GM12878 (cell line): ENCODE measurements at regions not wholly inside any gene's neighbourhood (a gene's known extent, or its start where the extent isn't known, plus 50 kb on each side); places are given as distances from the start of the nearest gene placed in this dataset.

ENCODE experiments used
- ATAC-seq: fragments of 200-7000 bp; cut with Tn5 transposase; 3 replicates; pipeline ENCODE4 v1.9.1; 2020; ENCODE audit warnings: mild to moderate bottlenecking, moderate library complexity
- BruUV-seq: library from RNA; stranded (reverse); fragments of 400-500 nt; replicated peaks from 2 replicates; lab custom pipeline; 2021; lab: Mats Ljungman, UMichigan
- CTCF ChIA-PET: fragments of 300-600 bp; sonication (Branson Sonifier 250); formaldehyde crosslinking; extraction: SDS; loops from one replicate; lab custom pipeline; 2021; ENCODE audit warnings: inconsistent platforms; lab: Yijun Ruan, JAX
- POLR2A ChIA-PET: fragments of 350-600 bp; formaldehyde crosslinking; extraction: SDS; loops from one replicate; lab custom pipeline; 2021; ENCODE audit warnings: inconsistent platforms; lab: Charles Lee
- RAD21 ChIA-PET: fragments of 300-600 bp; sonication (Branson Sonifier 250); formaldehyde crosslinking; loops from one replicate; lab custom pipeline; 2023; ENCODE audit warnings: antibody characterized with exemption; ENCODE audit not compliant: unreplicated experiment; lab: Charles Lee
- SMC1A ChIA-PET: fragments of 300-600 bp; sonication (Branson Sonifier 250); formaldehyde crosslinking; loops from one replicate; lab custom pipeline; 2023; ENCODE audit not compliant: unreplicated experiment, uncharacterized antibody; lab: Charles Lee
- DNase-seq: peaks from one replicate; pipeline ENCODE4 v3.0.0-alpha.2; 2011; ENCODE audit warnings: low read depth, low spot score
- FAIRE-seq: peaks from 3 replicates; lab custom pipeline; 2011; peaks lifted over from hg19 to GRCh38; lab: Jason Lieb, UNC
- H2AFZ ChIP-seq: 2 replicates; pipeline ENCODE4 v1.6.0; 2011; ENCODE audit warnings: low read depth, low read length, control low read depth; ENCODE audit not compliant: control insufficient read depth
- H3K27ac ChIP-seq: 2 replicates; pipeline ENCODE4 v1.5.1; 2011; ENCODE audit warnings: control low read depth; ENCODE audit not compliant: control insufficient read depth, insufficient read depth
- H3K27me3 ChIP-seq, 2 experiments: replicated peaks in 1 of 2; 2 replicates each; pipeline versions ENCODE4 v1.6.0 to v1.6.1; 2011; ENCODE audit warnings: low read length in 1 of 2; ENCODE audit not compliant: control insufficient read depth in 2 of 2, insufficient read depth in 2 of 2
- H3K36me3 ChIP-seq, 2 experiments: 2 replicates each; pipeline ENCODE4 v1.5.1; 2011; ENCODE audit warnings: low read length in 1 of 2; ENCODE audit not compliant: control insufficient read depth in 2 of 2, insufficient read depth in 2 of 2
- H3K4me1 ChIP-seq: 2 replicates; pipeline ENCODE4 v1.6.1; 2011; ENCODE audit warnings: mild to moderate bottlenecking, low read length, moderate library complexity, mixed read lengths; ENCODE audit not compliant: control insufficient read depth, insufficient read depth
- H3K4me2 ChIP-seq: 2 replicates; pipeline ENCODE4 v1.6.0; 2011; ENCODE audit warnings: control low read depth; ENCODE audit not compliant: control insufficient read depth, insufficient read depth
- H3K4me3 ChIP-seq: fragments of 200-600 bp; sonication (generic); 2 replicates; pipeline ENCODE4 v1.5.1; 2016
- H3K79me2 ChIP-seq: 2 replicates; pipeline ENCODE4 v1.6.0; 2011; ENCODE audit warnings: low read length; ENCODE audit not compliant: control insufficient read depth, insufficient read depth
- H3K9ac ChIP-seq: 2 replicates; pipeline ENCODE4 v1.8.0; 2011; ENCODE audit warnings: low read length, control low read depth, mixed read lengths; ENCODE audit not compliant: control insufficient read depth, insufficient read depth
- H3K9me3 ChIP-seq: replicated peaks from 3 replicates; pipeline ENCODE4 v1.5.1; 2011; ENCODE audit warnings: mild to moderate bottlenecking, low read length; ENCODE audit not compliant: control insufficient read depth, insufficient read depth
- H4K20me1 ChIP-seq: 2 replicates; pipeline ENCODE4 v1.6.0; 2011; ENCODE audit not compliant: control insufficient read depth, insufficient read depth
- ASH2L ChIP-seq: fragments of 300-600, 200-600 bp; sonication (generic); IDR thresholded peaks from 2 replicates; pipeline ENCODE4 v1.6.1; 2017; ENCODE audit warnings: low read depth, mild to moderate bottlenecking, borderline replicate concordance
- BACH1 ChIP-seq: fragments of 450-650 bp; IDR thresholded peaks from 2 replicates; pipeline ENCODE4 v1.6.1; 2017; ENCODE audit warnings: mild to moderate bottlenecking, borderline replicate concordance
- BRCA1 ChIP-seq: IDR thresholded peaks from 2 replicates; pipeline ENCODE4 v1.6.1; 2011; ENCODE audit warnings: low read depth, low read length, improper control_type of control experiment
- GABPA ChIP-seq: IDR thresholded peaks from 2 replicates; pipeline ENCODE4 v1.6.1; 2014; ENCODE audit warnings: antibody characterized with exemption, low read depth, mild to moderate bottlenecking, inconsistent platforms
- IKZF2 ChIP-seq, 2 experiments: fragments of 450-650 bp; IDR thresholded peaks; 2 replicates each; pipeline ENCODE4 v1.6.1; 2017; ENCODE audit warnings: mild to moderate bottlenecking in 2 of 2, moderate library complexity in 2 of 2
- JUNB ChIP-seq: IDR thresholded peaks from 2 replicates; pipeline ENCODE4 v1.6.1; 2016; ENCODE audit warnings: antibody characterized with exemption, mild to moderate bottlenecking
- MTA2 ChIP-seq: fragments of 450-650 bp; IDR thresholded peaks from 2 replicates; pipeline ENCODE4 v1.6.1; 2016; ENCODE audit warnings: low read depth, mild to moderate bottlenecking, moderate library complexity
- POLR2AphosphoS2 ChIP-seq: IDR thresholded peaks from 2 replicates; pipeline ENCODE4 v1.6.1; 2011; ENCODE audit warnings: low read depth, mild to moderate bottlenecking, low read length, improper control_type of control experiment, moderate library complexity
- RCOR1 ChIP-seq: conservative IDR thresholded peaks from 2 replicates; pipeline ENCODE4 v1.6.1; 2012; ENCODE audit warnings: low read depth, low read length, improper control_type of control experiment
- SPI1 ChIP-seq: IDR thresholded peaks from 2 replicates; pipeline ENCODE4 v1.6.1; 2011; ENCODE audit warnings: low read depth, mild to moderate bottlenecking, low read length, moderate library complexity, borderline replicate concordance; ENCODE audit not compliant: insufficient read depth
- SREBF1 ChIP-seq: IDR thresholded peaks from 2 replicates; pipeline ENCODE4 v1.6.1; 2012; ENCODE audit warnings: mild to moderate bottlenecking, low read length
- TBL1XR1 ChIP-seq: IDR thresholded peaks from 2 replicates; pipeline ENCODE4 v1.6.1; 2012; ENCODE audit warnings: low read depth, low read length, improper control_type of control experiment
- TCF12 ChIP-seq: IDR thresholded peaks from 2 replicates; pipeline ENCODE4 v1.6.1; 2011; ENCODE audit warnings: low read depth, mild to moderate bottlenecking, low read length
- ZBED1 ChIP-seq: IDR thresholded peaks from 2 replicates; pipeline ENCODE4 v1.6.1; 2016; ENCODE audit warnings: borderline replicate concordance
- WGBS: methylation state at CpG from one replicate; pipeline ENCODE4 v1.1.6; 2016; ENCODE audit warnings: low lambda C conversion rate; ENCODE audit not compliant: insufficient replicate concordance, insufficient coverage; ENCODE audit errors: missing lambda C conversion rate; 5-methylcytosine and 5-hydroxymethylcytosine counted together
- in situ Hi-C: fragments of 300-500 bp; cut with MboI; formaldehyde crosslinking; loops from 9 replicates; pipeline ENCODE4 v1.14.3; 2018; ENCODE audit warnings: mixed read lengths
- intact Hi-C: fragments of 100-400 bp; cut with micrococcal nuclease; formaldehyde crosslinking; loops from one replicate; pipeline ENCODE4 v1.14.2; 2022; ENCODE audit not compliant: unreplicated experiment

DNA sequence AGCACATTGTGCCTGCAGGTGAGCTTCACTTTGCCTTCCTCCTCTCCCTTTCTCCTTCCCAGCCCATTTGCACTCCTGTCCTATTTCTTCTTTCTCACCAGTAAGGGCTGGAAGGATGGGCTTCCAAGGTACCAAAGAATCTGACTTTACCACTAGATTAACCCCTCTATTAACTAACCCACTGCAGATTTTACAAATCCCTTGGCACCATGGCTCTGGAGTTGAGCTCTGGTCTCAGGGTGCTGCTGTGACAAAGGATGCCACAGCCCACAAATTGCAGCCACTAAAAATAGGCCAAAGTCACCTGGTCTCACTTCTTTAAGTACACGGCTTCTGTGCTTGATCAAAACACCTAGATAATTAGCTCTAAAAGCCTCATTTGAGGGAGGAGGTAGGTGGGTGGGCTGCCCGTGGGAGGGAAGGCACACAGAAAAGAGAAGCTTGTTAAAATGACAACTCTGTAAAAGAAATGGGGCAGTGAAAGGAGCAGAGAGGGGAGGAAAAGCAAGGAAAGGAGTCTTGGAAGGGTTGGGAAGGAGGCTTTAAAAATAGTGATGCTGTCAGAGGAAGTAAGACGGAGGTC is 327.4 kb downstream of the DRD1 start:
- ATAC-seq (no peak), FAIRE-seq (no peak), DNase-seq (no peak)
- Histone ChIP-seq H3K79me2 (no peaks in the 10 kb centered on the region), H3K4me2 (no peak overlapping the region), H3K27me3 (no peaks in the 10 kb centered on the region), H3K9me3 (no peaks in the 10 kb centered on the region), H3K27ac (no peak overlapping the region), H3K4me3 (no peak overlapping the region), H2AFZ (no peak overlapping the region), H4K20me1 (no peaks in the 10 kb centered on the region), H3K4me1 (no peaks in the 10 kb centered on the region), H3K9ac (no peak overlapping the region), H3K36me3 (no peaks in the 10 kb centered on the region)
- WGBS = 15% methylated on average over 3 of the region's 3 CpGs
- ChIA-PET RAD21 (no interaction called here), CTCF (no interaction called here), SMC1A (no interaction called here), POLR2A (no interaction called here)
- BruUV-seq = no TSS peak
- intact Hi-C loops (no loop called here), in situ Hi-C loops (no loop called here)
- TF ChIP-seq ZBED1 (no peak), BRCA1 (no peak), TCF12 (no peak)

DNA sequence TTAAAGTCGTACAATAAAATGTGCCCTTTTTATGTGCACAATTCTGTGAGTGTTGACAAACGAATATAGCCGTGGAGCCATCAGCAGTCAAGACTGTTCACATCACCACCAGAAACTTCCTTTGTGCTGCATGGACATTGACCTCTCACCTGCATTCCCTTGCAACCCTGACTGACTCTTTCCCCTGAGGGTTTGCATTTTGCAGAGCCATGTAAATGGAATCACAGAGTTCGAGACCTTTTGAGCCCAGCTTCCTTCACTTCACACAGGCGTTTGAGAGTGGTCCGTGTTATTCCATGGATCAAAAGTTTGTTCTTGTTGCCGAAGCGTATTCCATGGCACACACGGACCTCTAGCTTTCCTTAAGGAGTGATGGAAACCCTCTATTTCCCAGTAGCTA is 328.2 kb downstream of the DRD1 start:
- Histone ChIP-seq H3K27me3 (no peaks in the 10 kb centered on the region), H3K36me3 (no peaks in the 10 kb centered on the region)
- RAD21 ChIA-PET = no interaction called here
- WGBS = 26% methylated on average over 9 of the region's 9 CpGs
- TF ChIP-seq MTA2 (no peak), SPI1 (no peak), BACH1 (no peak), POLR2AphosphoS2 (no peak), IKZF2 (IDR thresholded peaks at IDR 0.05) (no peak), TBL1XR1 (no peak), ASH2L (no peak), JUNB (no peak), RCOR1 (no peak), GABPA (no peak), SREBF1 (no peak)
- TF ChIP-seq, all 136 proteins: peak for 0
- ChIA-PET SMC1A (no interaction called here), POLR2A (no interaction called here), CTCF (no interaction called here)
- no peak overlapping the region for H2AFZ ChIP-seq
- H3K4me2 ChIP-seq = no peak overlapping the region
- no peaks in the 10 kb centered on the region for H3K4me1 ChIP-seq
- FAIRE-seq = no peak
- H3K4me3 ChIP-seq = no peak overlapping the region
- no peaks in the 10 kb centered on the region for H4K20me1 ChIP-seq
- ATAC-seq = no peak
- no peak overlapping the region for H3K9ac ChIP-seq
- DNase-seq = no peak
- no TSS peak for BruUV-seq
- in situ Hi-C loops = no loop called here
- no peaks in the 10 kb centered on the region for H3K9me3 ChIP-seq
- H3K27ac ChIP-seq = no peak overlapping the region
- no peaks in the 10 kb centered on the region for H3K79me2 ChIP-seq
- intact Hi-C loops = no loop called here
